ENCODE measurements at regions not wholly inside any gene's neighbourhood (a gene's known extent, or its start where the extent isn't known, plus 50 kb on each side); places are given as distances from the start of the nearest gene placed in this dataset.

DNA sequence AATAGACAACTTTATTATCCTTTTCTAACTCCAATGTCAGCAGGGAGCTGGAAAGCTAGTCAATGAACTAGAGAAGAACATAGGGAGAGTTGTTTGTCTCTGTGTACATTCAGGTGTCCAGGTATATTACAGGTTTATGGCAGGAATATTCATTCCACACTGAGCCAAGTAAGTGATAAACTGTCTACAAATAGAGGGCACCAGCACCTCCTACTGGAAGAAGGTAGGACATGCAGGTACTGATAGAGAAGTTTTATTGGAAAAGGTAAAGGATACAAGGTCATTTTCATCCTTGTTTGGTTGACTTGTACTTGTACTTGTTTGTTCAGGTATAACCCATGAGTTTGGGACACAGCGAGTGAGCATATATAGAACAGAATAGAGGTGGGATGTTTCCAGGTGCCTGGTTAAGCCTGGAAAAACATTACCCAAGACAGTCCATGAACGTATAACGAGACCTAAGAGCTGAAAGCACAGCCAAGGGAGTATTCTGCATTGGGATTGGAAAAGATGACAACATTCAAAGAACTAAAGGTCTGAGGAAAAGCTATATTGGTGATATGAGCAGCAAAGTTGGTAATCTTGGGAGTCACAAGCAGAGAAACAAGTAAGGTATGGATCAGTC is 61.4 kb upstream of the PPP1R3C start:
- TF ChIP-seq, protein P1, sequence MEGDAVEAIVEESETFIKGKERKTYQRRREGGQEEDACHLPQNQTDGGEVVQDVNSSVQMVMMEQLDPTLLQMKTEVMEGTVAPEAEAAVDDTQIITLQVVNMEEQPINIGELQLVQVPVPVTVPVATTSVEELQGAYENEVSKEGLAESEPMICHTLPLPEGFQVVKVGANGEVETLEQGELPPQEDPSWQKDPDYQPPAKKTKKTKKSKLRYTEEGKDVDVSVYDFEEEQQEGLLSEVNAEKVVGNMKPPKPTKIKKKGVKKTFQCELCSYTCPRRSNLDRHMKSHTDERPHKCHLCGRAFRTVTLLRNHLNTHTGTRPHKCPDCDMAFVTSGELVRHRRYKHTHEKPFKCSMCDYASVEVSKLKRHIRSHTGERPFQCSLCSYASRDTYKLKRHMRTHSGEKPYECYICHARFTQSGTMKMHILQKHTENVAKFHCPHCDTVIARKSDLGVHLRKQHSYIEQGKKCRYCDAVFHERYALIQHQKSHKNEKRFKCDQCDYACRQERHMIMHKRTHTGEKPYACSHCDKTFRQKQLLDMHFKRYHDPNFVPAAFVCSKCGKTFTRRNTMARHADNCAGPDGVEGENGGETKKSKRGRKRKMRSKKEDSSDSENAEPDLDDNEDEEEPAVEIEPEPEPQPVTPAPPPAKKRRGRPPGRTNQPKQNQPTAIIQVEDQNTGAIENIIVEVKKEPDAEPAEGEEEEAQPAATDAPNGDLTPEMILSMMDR (conservative IDR thresholded peaks at IDR 0.05 in 1 of 2, IDR thresholded peaks at IDR 0.05 in 1 of 2; ENCODE audit: extremely low read depth in 1 of 2, insufficient read depth in 1 of 2, low read depth in 1 of 2, low read length in 2 of 2) = peak; percentile 89 to 95
- TF ChIP-seq EZH2 (IDR thresholded peaks at IDR 0.05; ENCODE audit: borderline replicate concordance, low read length) = no peak
